Endodermal cell (in vitro differentiated cells): ENCODE measurements at regions not wholly inside any gene's neighbourhood (a gene's known extent, or its start where the extent isn't known, plus 50 kb on each side); places are given as distances from the start of the nearest gene placed in this dataset.

ENCODE experiments used
- DNase-seq: peaks from one replicate; pipeline ENCODE4 v3.0.0-alpha.2; 2017
- H3K27ac ChIP-seq: 2 replicates; pipeline ENCODE4 v1.5.1; 2013; ENCODE audit warnings: mild to moderate bottlenecking, low read depth, low read length, moderate library complexity
- H3K27me3 ChIP-seq: 2 replicates; pipeline ENCODE4 v1.6.1; 2013; ENCODE audit warnings: mild to moderate bottlenecking, low read length, moderate library complexity; ENCODE audit not compliant: insufficient read depth, control insufficient read depth, poor library complexity, severe bottlenecking
- H3K36me3 ChIP-seq: 2 replicates; pipeline ENCODE4 v1.7.0; 2013; ENCODE audit warnings: mild to moderate bottlenecking, low read length, moderate library complexity; ENCODE audit not compliant: control insufficient read depth, insufficient read depth
- H3K4me1 ChIP-seq: one replicate; pipeline ENCODE4 v1.7.0; 2013; ENCODE audit warnings: low read length; ENCODE audit not compliant: control insufficient read depth, insufficient read depth
- H3K4me3 ChIP-seq: 2 replicates; pipeline ENCODE4 v1.5.1; 2013; ENCODE audit warnings: mild to moderate bottlenecking, low read length, moderate library complexity
- H3K9ac ChIP-seq: 2 replicates; pipeline ENCODE4 v1.6.1; 2013; ENCODE audit warnings: mild to moderate bottlenecking, low read length, moderate library complexity; ENCODE audit not compliant: poor library complexity, severe bottlenecking; ENCODE audit errors: extremely low read depth
- H3K9me3 ChIP-seq: 2 replicates; pipeline ENCODE4 v1.6.1; 2013; ENCODE audit warnings: mild to moderate bottlenecking, low read length, moderate library complexity; ENCODE audit not compliant: control insufficient read depth
- H3K27ac Mint-ChIP-seq: 2 replicates; pipeline ENCODE4 v1.8.0; 2020; ENCODE audit warnings: mixed read lengths
- H3K27me3 Mint-ChIP-seq: 2 replicates; pipeline ENCODE4 v1.8.0; 2021; ENCODE audit warnings: mild to moderate bottlenecking, mixed read lengths; ENCODE audit not compliant: insufficient read depth
- H3K36me3 Mint-ChIP-seq: 2 replicates; pipeline ENCODE4 v1.8.0; 2020; ENCODE audit warnings: low read depth, mixed read lengths
- H3K4me1 Mint-ChIP-seq: 2 replicates; pipeline ENCODE4 v1.8.0; 2020; ENCODE audit warnings: mixed read lengths
- H3K4me3 Mint-ChIP-seq: 2 replicates; pipeline ENCODE4 v1.8.0; 2020; ENCODE audit warnings: mild to moderate bottlenecking, moderate library complexity, mixed read lengths
- H3K9me3 Mint-ChIP-seq: 2 replicates; pipeline ENCODE4 v1.8.0; 2020; ENCODE audit warnings: mild to moderate bottlenecking, mixed read lengths
- CTCF ChIP-seq: fragments of 200-600 bp; sonication (generic); conservative IDR thresholded peaks from 2 replicates; pipeline ENCODE4 v1.5.0; 2021; ENCODE audit warnings: antibody characterized with exemption, mild to moderate bottlenecking
- WGBS, 2 experiments: methylation state at CpG; one replicate each; pipeline versions ENCODE4 v1.1.5 to v1.1.7; 2013; ENCODE audit warnings: missing lambda C conversion rate in 2 of 2, mixed read lengths in 1 of 2; ENCODE audit not compliant: insufficient coverage in 1 of 2, insufficient read length in 1 of 2; 5-methylcytosine and 5-hydroxymethylcytosine counted together

- no peak for DNase-seq
- Mint-ChIP-seq H3K4me1 (peaks cover 4% of the 10 kb centered on the region), H3K27me3 (no peaks in the 10 kb centered on the region), H3K36me3 (no peaks in the 10 kb centered on the region), H3K4me3 (no peak overlapping the region), H3K27ac (no peak overlapping the region), H3K9me3 (no peaks in the 10 kb centered on the region)
- Histone ChIP-seq H3K36me3 (no peaks in the 10 kb centered on the region), H3K4me1 (peaks cover 4% of the 10 kb centered on the region), H3K4me3 (no peak overlapping the region), H3K9ac (no peak overlapping the region), H3K9me3 (no peaks in the 10 kb centered on the region), H3K27ac (no peak overlapping the region), H3K27me3 (no peaks in the 10 kb centered on the region)
- TF ChIP-seq CTCF, result no peak
- WGBS, 2 experiments, result 90 to 100% methylated on average over 2 of the region's 2 CpGs
Observed at GRCh38 chr2:207316906-207317305, 151.2 kb upstream of the KLF7 start.

- no peaks in the 10 kb centered on the region for H3K9me3 ChIP-seq
- H3K36me3 ChIP-seq, result no peaks in the 10 kb centered on the region
- WGBS, 2 experiments, result 92 to 96% methylated on average over 4 of the region's 4 CpGs
- no peaks in the 10 kb centered on the region for H3K9me3 Mint-ChIP-seq
- no peaks in the 10 kb centered on the region for H3K27me3 ChIP-seq
- peaks cover 4% of the 10 kb centered on the region for H3K4me1 Mint-ChIP-seq
- H3K27ac Mint-ChIP-seq, result no peak overlapping the region
- peaks cover 4% of the 10 kb centered on the region for H3K4me1 ChIP-seq
- no peak overlapping the region for H3K4me3 ChIP-seq
- H3K36me3 Mint-ChIP-seq, result no peaks in the 10 kb centered on the region
- no peak overlapping the region for H3K27ac ChIP-seq
- TF ChIP-seq CTCF, result no peak
- H3K27me3 Mint-ChIP-seq, result no peaks in the 10 kb centered on the region
- H3K9ac ChIP-seq, result no peak overlapping the region
- DNase-seq, result no peak
- H3K4me3 Mint-ChIP-seq, result no peak overlapping the region
Observed at GRCh38 chr2:207317378-207317984, 151.7 kb upstream of the KLF7 start.

GRCh38 chr2:207318181-207318628, 152.5 kb upstream of the KLF7 start:
- Mint-ChIP-seq H3K27ac (no peak overlapping the region), H3K27me3 (no peaks in the 10 kb centered on the region), H3K9me3 (no peaks in the 10 kb centered on the region), H3K4me3 (no peak overlapping the region), H3K36me3 (no peaks in the 10 kb centered on the region), H3K4me1 (peaks cover 4% of the 10 kb centered on the region)
- Histone ChIP-seq H3K9me3 (no peaks in the 10 kb centered on the region), H3K9ac (no peak overlapping the region), H3K27ac (no peak overlapping the region), H3K4me1 (peaks cover 4% of the 10 kb centered on the region), H3K36me3 (no peaks in the 10 kb centered on the region), H3K4me3 (no peak overlapping the region), H3K27me3 (no peaks in the 10 kb centered on the region)
- 89 to 92% methylated on average over 4 of the region's 4 CpGs for WGBS, 2 experiments
- no peak for DNase-seq
- TF ChIP-seq CTCF, result no peak
